HL-60 (cell line): ENCODE measurements at regions not wholly inside any gene's neighbourhood (a gene's known extent, or its start where the extent isn't known, plus 50 kb on each side); places are given as distances from the start of the nearest gene placed in this dataset.

Source experiments
- DNase-seq, 2 experiments: peaks; one replicate each; pipeline ENCODE4 v3.0.0-alpha.2; 2010 to 2020; ENCODE audit warnings: low read depth in 1 of 2, low spot score in 1 of 2
- H3K27ac ChIP-seq: fragments of 250-450 bp; sonication (Bioruptor Pico); replicated peaks from 2 replicates; pipeline ENCODE4 v1.5.1; 2020; ENCODE audit warnings: mild to moderate bottlenecking, moderate library complexity
- H3K27me3 ChIP-seq: fragments of 250-450 bp; sonication (Bioruptor Pico); 2 replicates; pipeline ENCODE4 v1.5.1; 2021; ENCODE audit warnings: mild to moderate bottlenecking, moderate library complexity; ENCODE audit not compliant: insufficient read depth, poor library complexity, severe bottlenecking
- H3K4me3 ChIP-seq: replicated peaks from 2 replicates; pipeline ENCODE4 v1.5.1; 2011; ENCODE audit warnings: mild to moderate bottlenecking, control low read depth, low read length; ENCODE audit not compliant: insufficient read depth
- CTCF ChIP-seq: IDR thresholded peaks from one replicate; pipeline ENCODE4 v1.5.1; 2011; ENCODE audit warnings: low read length, control low read depth, inconsistent platforms; ENCODE audit not compliant: insufficient read depth
- GABPA ChIP-seq: IDR thresholded peaks from 2 replicates; pipeline ENCODE4 v1.6.1; 2012; ENCODE audit warnings: low read depth
- POLR2AphosphoS5 ChIP-seq: IDR thresholded peaks from 2 replicates; pipeline ENCODE4 v1.6.1; 2012; ENCODE audit warnings: low read depth
- REST ChIP-seq: IDR thresholded peaks from 2 replicates; pipeline ENCODE4 v1.6.1; 2012; ENCODE audit warnings: low read depth; ENCODE audit not compliant: insufficient replicate concordance
- SPI1 ChIP-seq: IDR thresholded peaks from 2 replicates; pipeline ENCODE4 v1.6.1; 2012; ENCODE audit warnings: low read depth, mild to moderate bottlenecking, borderline replicate concordance

- no peak overlapping the region for H3K4me3 ChIP-seq
- H3K27ac ChIP-seq = peak overlapping the region; percentile 76
- H3K27me3 ChIP-seq = no peaks in the 10 kb centered on the region
- peak in 1 of 2 experiments; percentile 83 for DNase-seq
- TF ChIP-seq POLR2AphosphoS5 (no peak), SPI1 (peak; percentile 97), REST (no peak), CTCF (no peak), GABPA (no peak)
Observed at GRCh38 chr20:1741309-1742048, 83.9 kb upstream of the SIRPG start.

- Histone ChIP-seq H3K4me3 (no peak overlapping the region), H3K27ac (no peak overlapping the region), H3K27me3 (no peaks in the 10 kb centered on the region)
- TF ChIP-seq POLR2AphosphoS5 (no peak), CTCF (no peak), SPI1 (no peak), GABPA (no peak), REST (no peak)
- no peak for DNase-seq
Observed at GRCh38 chr20:1737134-1737533, 79.6 kb upstream of the SIRPG start.

- Histone ChIP-seq H3K27me3 (no peaks in the 10 kb centered on the region), H3K4me3 (no peak overlapping the region), H3K27ac (no peak overlapping the region)
- no peak for DNase-seq
- TF ChIP-seq REST = no peak
- no peak for TF ChIP-seq SPI1
- no peak for TF ChIP-seq GABPA
- no peak for TF ChIP-seq POLR2AphosphoS5
- TF ChIP-seq CTCF = no peak
Observed at GRCh38 chr20:1735417-1736089, 78.0 kb upstream of the SIRPG start.
